ENCODE measurements at regions not wholly inside any gene's neighbourhood (a gene's known extent, or its start where the extent isn't known, plus 50 kb on each side); places are given as distances from the start of the nearest gene placed in this dataset.

DNA sequence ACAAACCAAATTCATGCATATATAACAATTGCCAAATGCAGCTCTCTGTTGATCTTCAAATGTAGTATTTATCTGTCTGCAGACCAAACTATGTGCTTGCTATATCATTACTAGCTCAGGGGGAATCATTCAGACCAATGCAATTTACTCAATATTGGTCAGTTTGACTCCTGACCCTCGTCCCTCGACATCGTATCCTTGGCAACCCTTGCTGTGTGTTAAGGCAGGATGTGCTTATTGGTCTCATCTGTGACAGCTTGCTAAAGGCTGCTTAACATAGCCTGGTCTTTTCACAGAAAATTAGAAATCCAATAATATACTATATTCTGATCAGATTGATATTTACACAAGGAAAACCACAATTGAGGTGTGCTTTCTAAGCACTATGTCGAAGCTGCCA, 747.1 kb downstream of the GALR1 start:
- DNase-seq, result no peak

DNA sequence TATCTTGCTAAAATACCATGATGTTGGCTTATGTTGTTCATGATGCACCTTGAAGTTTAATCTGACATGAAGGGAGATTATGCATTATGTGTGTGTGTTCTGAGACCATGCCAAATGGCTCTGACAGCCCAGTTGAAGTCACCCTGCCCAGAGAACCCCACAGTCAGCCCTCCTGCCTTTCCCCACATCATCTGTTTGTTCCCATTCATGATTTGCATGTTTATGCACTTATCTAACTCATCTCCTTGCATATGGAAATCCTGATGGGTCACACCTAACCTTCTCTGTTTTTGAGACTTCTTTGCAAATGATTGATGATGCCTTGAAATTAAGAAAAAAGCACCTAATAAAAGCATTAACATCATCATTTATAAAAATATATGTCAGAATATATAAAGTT, 752.2 kb downstream of the GALR1 start:
- no peak for DNase-seq

DNA sequence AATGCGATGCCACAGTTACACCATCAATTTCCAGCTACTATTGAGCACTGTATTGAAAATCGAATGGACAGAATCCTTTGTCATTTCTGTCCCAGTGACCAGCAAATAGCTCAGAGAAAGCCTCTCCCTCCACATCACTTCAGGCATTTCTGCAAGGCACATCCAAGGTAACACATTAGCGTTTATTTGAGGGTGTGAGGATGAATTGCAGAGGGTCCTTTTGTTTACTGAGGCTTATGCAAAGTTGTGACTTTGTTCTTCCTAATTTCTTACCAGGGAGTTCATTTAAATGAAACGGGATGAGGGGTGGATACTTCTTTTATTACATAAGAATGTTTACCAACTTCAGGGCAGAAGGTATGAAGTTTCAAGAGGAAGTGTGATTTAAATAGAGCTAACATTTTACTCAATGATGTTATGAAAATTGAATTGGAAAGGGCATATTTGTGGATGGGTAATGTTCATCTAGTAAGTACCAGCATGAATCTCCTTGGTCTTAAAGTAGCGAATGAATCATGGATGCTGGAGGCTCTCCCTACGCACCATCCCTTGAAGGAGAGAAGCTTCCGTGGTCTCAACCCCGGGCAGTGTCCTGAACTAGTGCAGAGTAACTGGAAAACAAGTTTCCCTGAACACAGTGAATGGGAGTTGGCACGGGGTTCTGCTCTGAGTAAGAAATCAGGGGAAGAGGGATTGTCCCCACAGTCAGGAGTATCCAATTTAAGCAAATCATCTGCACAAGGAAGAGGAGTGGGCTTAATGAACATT, 756.5 kb downstream of the GALR1 start:
- DNase-seq, result no peak

DNA sequence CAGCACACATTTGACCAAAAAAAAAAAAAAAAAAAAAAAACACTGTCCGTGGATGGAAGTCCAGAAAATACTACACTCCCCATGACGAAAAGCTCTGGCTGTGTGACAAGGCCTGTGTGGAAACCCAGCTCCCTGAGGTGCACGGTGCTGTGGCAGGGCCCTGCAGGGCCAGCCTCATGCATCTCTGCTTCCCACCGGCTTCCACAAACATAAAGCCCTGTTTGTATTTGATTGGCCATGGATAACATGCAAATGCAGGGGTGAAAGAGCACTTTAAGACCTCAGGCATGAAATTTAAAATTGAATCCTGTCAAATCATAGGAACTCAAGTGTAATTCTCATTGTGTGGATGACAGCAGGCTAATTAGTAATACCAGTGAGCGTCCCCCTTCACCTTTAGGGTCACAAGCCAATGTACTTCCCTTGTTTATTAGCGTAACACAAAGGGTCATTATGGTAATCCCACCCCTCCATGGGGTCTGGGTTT, 757.2 kb downstream of the GALR1 start:
- no peak for DNase-seq

DNA sequence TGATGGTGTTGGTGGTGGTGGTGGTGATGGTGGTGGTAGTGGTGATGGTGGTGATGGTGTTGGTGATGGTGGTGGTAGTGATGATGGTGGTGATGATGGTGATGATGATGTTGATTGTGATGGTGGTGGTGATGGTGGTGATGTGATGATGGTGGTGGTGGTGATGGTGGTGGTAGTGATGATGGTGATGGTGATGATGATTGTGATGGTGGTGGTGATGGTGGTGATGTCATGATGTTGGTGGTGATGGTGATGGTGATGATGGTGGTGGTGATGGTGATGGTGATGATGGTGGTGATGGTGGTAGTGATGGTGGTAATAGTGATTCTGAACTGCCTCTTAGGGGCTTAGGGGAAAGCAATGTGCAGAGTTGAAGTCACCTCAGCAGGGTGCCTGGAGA, 760.7 kb downstream of the GALR1 start:
- DNase-seq, result no peak

DNA sequence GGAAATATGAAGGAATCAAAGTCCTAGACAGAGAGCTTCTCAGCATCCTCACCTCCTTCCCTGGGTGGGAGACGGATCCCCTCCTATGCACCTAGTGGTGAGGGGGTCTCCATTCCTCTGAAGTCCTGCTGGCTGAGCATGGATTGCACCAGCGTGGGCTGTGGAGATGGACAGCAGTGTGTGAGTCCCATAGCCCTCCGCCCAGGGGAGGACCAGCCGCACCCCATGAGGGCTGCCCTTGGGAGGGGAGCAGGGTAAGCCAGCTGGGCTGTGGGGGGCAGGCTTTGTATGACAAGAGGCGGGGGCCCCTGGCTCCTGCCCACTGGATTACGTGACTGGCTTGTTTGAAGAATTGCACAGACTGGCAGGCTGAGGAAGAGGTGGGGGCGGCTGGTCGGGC, 768.2 kb downstream of the GALR1 start:
- DNase-seq, result no peak

DNA sequence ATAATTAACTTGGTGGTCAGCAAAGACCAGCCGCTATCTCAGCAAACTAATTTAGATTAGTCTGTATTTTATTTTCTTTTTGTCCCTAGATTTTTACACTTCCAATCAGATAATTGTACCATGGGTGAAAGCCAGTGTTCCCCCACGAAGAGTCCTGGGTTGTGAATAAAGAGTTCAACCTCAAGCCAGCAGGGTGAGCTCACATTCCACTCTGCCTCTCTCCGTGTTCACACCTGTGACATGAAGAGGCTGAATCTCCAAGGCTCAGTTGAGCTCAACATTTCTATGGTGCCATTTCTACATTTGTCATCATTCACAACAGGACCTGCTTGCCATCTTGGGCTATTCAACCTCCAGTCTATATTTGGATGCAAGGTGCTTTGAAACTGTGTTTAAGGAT, 771.5 kb downstream of the GALR1 start:
- DNase-seq, result no peak

DNA sequence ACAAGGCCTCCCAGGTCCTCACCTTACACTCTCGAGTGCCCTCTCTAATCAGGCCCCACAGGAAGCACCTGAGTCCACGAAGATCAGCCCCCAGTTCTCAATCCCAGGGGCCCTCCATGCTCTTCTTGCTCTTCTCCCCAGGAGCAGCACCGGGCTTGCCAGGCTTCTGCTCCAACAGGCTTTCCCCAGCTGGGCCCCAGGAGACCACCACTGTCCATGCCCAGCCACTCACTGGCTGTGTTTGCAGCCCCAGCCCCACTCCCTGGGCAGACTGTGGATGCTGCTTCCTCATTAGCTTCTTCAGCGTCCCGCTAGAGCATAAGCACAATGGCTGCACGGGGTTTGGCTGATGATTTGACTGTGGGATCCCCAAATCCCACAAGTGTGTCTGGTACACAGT, 781.9 kb downstream of the GALR1 start:
- DNase-seq, result no peak

DNA sequence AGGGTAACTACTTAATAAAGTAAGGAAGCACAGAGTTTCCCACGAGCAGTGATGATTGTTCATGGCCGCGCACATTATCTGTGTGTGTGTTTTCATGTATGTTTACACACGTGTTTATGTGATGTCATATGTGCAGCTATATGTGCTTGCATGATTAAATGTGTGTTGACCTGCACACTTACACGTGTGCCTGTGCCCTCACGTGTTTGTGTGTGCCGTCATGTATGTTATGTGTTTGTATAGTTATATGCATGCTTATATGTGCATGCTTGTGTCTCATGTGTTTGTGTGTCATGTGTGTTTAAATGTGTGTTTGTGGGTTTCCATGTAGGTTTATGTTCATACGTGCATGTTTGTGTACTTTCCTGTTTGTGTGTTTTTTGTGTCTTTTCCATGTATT, 782.3 kb downstream of the GALR1 start:
- no peak for DNase-seq

DNA sequence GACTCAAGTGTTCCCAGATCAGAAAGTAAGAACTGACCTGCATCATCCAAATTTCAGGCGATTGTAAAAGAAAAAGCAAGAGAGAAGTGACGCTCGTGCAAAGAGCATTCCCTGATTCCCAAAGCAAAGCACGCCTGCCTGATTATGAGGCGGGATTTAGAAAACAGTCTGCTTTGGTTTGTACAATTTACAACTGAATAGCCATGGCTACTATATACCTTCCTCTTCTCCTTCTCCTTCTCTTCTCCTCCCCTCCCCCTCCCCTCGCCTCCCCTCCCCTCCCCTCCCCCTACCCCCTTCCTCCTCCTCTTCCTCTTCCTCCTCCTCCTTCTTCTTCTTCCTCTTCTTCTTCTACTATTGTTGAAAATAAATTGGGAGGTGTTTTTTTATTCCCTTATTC, 782.9 kb downstream of the GALR1 start:
- no peak for DNase-seq

DNA sequence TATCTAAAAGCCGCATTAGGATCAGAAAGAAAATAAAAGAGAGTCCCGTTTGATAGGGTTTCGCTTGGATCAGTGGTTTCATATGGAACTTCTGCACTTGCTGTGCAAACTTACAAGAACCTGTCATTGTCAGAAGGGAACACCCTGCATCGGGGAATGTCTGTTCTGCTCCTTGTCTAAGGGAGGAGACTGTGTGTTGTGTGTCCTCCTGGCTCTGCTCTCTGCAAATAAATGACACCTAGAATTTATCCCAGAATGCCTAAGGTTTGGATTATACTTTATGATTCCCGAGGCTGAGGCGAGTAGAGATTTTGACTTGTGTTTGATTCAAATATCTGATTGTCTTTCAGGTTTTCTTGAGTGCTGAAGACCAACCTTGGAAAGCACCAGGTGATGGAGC, 785.1 kb downstream of the GALR1 start:
- no peak for DNase-seq

DNA sequence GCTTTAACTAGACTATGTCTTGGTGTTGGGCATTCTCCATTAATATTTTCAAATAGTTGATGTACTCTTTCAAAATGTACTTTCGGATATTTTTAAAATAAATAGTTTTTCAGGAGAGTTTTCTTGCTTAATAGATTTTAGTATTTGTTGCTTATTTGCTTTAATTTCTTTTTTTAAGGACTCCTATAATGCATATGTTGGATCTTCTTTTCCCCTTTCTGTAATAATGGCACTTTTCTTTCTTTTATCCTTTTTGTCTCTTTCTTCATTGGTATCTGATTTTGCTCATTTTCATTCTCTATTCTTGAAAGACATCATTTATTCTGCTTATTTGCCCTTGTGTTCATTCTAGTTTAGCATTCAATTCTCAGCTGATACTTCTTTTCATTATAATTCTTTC, 791.6 kb downstream of the GALR1 start:
- DNase-seq, result no peak

DNA sequence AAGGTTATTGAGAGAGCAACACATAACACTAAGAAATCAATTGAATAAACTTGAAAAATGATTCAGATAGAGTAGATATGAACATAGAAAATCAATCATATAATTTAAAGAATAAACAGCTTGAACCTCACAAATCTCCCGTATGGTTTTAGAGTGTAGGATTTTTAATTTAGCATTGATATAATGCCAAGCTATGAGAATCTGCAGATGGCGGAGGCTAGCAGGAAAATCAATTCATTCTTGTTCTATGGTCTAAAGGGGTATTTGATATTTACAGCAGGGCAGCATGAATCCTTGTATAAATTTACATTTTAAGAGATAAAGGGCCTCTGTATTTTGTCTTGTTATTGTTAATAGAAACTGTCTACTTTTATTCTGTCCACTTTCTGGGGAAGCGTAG, 797.0 kb downstream of the GALR1 start:
- DNase-seq, result no peak

DNA sequence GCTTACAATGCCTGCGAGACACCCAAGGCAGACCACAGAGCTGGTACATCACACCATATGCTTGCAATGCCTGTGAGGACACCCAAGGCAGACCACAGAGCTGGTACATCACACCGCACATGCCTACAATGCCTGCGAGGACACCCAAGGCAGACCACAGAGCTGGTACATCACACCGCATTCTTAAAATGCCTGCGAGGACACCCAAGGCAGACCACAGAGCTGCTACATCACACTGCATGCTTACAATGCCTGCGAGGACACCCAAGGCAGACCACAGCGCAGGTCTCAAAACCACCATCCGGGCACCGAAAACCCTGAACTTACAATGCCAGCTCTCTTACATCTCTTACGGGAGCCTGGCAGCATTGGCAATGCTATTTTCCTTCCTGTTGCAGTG, 799.6 kb downstream of the GALR1 start:
- no peak for DNase-seq

DNA sequence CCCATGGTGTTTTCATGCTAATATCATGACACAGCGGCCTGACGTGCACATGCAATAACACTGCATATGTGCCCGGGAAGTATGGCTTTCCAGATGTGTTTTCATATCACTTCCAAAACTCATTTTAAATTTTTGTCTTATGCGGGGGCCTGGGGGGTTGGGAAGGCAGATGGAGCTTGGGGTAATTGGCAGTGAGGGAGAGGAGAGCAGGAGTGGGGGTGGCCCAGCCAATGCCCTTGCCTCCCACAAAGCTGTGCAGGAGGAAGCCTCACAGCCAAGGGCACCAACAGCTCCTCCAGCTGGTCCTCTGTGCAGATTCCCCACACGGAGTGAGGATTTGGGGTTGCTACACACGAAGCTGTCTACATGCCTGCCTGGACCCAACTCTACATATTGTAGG, 805.2 kb downstream of the GALR1 start:
- no peak for DNase-seq

DNA sequence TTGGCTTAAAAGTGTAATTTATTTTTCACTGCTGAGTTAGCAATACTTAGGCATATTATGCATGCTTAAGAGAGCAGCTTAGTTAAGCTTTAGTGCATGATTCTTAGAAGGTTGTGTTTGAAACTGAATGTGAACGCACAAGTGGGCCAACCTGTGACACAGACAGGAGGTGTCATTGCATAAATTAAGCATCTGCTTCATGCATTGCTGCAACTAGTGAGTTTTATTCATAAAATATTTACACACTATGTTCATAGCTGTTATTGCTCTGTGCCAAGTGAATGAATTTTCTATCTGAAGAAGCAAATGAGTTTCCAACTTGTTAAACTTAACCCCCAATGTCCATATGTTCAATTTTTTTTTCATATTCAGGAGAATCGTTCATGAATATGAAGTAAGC, 806.4 kb downstream of the GALR1 start:
- DNase-seq, result no peak

DNA sequence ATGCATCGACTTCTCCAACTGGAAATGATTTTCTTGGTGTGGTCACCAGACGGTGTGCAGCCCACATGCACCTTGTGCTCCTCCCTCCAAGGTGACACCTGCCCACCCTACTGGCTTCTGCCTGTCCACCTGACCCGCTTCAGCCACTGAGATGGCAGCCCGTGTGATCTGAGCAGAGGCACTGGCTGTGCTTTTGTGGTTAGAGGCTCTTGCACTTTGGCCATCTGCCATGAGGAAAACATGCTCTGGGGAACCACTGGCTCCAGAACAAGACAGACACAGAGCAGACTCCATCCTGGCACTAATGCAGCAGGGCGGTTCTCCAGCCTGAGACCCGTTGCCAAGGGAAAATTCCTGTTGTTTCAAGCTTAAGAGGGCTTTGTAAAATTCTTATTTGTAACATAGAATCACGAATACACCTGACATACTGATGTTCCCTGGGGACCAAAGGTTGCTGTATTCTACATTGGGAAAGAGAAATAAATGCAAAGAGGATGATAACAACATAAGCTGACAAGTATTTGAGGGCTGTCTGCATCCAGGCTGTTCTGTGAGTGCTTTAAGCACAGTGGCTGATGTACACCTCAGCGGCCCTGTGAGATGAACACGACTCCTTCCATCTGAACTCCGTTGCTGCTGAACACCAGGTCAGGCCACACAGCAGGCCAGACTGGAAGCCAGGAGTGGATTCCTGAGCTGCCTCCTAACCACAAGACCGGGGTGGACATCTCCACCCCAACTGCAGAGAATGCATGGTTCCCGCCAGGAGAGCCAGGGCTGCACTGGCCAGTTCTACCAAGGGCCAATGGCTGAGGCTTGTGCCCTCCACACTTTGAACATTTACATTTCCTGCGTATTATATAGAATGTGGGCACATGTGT, 820.4 kb downstream of the GALR1 start:
- DNase-seq, result no peak

DNA sequence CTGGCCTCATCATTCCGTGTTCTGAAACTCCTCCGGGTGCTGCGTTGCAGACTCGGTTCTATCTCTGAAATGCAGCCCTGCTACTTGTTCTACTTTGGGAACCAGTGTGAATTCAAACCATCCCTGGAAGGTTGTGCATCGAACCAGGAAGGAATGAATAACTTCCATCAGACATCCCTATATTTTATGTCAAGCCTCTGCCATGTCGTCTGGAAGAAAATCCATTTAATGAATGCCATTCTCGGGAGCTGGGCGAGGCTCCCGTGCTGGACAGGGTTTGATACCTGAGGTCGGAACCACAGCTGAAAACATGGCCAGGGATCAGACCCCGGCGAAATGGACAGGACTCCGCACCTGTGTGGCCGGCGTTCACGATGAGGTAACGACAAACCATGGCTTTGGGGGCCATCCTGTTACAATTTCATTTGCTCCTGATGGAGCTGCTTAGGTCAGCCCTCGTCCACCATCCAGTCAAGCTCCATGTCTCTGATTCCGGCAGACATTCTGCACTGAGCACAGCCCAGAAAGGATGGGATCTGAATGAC, 821.6 kb downstream of the GALR1 start:
- no peak for DNase-seq

DNA sequence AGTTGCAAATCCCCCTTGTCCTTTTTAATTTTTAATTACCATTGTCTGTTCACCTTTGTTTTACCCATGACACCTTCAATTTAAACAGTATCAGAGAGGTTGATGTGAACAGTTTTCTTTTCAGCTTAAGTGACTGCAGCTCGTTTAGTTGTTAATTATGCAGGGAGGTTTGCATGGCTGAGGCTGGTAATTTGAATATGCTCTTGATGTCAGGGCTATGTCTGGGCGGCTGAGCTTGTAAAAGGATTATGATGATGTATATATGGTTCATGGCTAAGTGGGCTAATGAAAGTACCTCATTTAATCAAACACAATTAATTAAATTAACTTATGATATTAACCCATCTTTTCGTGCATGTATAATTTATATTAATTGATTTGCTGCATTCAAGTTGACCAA, 822.1 kb downstream of the GALR1 start:
- DNase-seq, result no peak

DNA sequence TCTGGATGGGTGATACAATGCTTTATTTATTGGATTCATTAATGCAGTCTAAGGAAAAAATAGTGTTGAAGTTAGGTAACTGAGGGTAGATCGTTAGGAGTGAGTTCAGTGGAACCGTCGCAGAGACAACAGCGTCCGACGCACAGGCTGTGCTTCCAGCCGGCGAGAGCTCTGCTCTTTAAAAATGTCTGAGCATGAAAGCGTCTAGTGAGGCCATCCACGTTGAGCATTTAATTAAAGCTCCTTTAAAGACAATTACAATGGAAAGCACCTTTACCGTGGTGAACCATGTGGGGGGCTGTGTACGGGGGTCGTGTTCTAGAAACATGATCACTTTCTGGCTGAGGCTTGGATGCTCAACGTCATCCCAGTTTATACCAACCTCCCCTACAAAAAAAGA, 822.7 kb downstream of the GALR1 start:
- no peak for DNase-seq

DNA sequence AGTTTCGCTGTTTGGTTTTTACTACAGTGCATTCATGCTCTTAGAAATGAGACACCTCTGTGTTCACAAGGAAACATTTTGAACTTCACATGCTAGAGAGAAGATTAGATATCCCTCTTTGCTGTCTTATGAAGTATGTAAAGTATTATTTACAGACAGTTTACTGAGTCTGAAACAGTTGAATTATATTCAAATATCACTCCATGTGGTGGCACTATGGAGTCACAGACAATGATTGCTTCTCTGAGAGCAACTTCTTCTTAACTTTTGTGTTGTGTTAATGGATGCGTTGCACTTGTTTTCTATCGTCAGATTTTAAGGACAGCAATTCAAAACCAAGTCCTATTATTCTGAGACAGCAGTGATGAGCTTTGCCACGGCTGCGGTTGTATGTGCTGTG, 823.6 kb downstream of the GALR1 start:
- no peak for DNase-seq

DNA sequence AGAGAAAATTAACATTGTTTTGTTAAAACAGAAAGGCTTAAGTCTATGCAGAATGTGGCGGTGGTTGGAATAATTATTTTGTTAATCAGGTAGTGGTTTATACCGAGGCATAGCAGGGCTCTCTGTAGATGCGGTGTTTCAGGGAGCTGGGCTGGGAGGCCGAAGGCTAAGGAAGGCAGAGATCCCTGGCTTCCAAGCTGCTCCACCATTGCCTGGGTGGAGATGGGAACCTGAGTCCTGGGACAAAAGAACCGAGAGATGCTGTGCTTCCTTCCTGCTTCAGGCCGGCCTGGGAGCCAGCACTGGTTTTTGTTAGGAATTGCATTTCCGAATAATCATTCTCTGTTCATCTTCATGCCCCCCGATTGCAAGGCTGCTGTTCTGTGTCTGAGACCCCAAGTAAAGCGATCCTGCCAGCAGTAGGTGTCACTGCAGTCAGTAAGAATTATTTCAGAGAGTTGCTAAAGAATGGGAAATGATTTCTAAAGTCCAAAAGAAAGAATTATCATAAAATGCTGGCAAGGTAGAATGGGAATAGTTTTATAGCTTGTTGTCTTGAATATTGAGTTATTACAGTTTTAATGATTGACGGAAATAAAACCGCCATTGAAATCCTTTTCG, 824.9 kb downstream of the GALR1 start:
- DNase-seq, result no peak

DNA sequence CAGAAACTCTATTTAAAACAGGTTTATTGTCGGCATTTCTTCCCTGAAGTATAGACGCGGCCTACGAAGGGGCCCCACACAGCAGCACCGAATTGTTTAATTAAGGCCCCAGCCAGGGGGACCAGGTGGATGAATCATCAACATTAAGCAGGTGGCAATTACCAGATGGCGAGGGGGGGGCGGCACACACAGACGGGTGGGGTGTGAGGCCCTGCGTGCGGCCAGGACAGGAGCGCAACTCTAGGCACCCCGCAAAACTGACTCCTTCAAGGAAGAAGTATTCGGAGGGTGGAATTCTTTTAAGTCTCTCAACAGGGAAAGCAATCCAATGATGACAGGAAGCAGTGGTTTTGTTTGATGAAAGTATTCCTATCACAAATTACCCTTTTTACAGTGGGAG, 830.4 kb downstream of the GALR1 start:
- DNase-seq, result no peak

DNA sequence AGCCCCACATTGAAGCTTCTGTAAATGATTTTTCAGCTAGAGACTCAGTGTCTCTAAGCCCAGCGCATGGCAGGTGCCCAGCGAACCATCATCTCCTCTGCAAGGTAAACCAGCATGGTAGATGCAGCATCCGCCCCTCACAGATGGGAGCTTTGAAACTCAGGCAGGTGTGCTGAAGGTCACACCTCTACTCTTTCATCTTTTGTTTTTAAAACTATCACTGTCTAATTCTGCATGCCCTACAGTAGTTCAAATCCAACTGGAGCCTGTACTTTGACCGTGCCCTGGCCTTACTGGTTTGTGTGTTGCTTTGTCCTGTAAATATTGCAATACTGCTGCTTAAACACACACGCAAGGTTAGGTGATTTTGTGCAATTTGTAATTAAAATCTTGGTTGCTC, 831.1 kb downstream of the GALR1 start:
- DNase-seq, result no peak
